CD4-positive, alpha-beta T cell (primary cell): ENCODE measurements at regions not wholly inside any gene's neighbourhood (a gene's known extent, or its start where the extent isn't known, plus 50 kb on each side); places are given as distances from the start of the nearest gene placed in this dataset.

Experiments used
- ATAC-seq: fragments of 200-7000 bp; cut with Tn5 transposase; one replicate; pipeline ENCODE4 v1.10.0; 2022; ENCODE audit warnings: mild to moderate bottlenecking; ENCODE audit not compliant: poor library complexity
- CTCF ChIA-PET: fragments of 350-600 bp; sonication (Branson Sonifier 250); formaldehyde crosslinking; loops from one replicate; lab custom pipeline; 2021; ENCODE audit warnings: antibody characterized with exemption, inconsistent platforms; lab: Charles Lee
- POLR2A ChIA-PET: fragments of 350-600 bp; sonication (Branson Sonifier 250); formaldehyde crosslinking; loops from one replicate; lab custom pipeline; 2021; ENCODE audit warnings: antibody characterized with exemption, inconsistent platforms; lab: Charles Lee
- DNase-seq, 14 experiments: peaks; one replicate each; pipeline ENCODE4 v3.0.0-alpha.2; 2013 to 2020; ENCODE audit warnings: mixed read lengths in 2 of 14
- H3K27ac ChIP-seq, 2 donors: one replicate each; pipeline versions ENCODE4 v1.5.1 to v1.7.0; 2013; ENCODE audit warnings: low read length in 2 of 2, low read depth in 1 of 2, mild to moderate bottlenecking in 1 of 2
- H3K27me3 ChIP-seq, 2 experiments: 1 replicate in 1 of 2; 2 replicates in 1 of 2; pipeline versions ENCODE4 v1.6.1 to v1.7.0; 2013; ENCODE audit warnings: low read length in 2 of 2, control low read depth in 1 of 2, mild to moderate bottlenecking in 1 of 2, moderate library complexity in 1 of 2; ENCODE audit not compliant: insufficient read depth in 2 of 2, control insufficient read depth in 1 of 2
- H3K36me3 ChIP-seq: one replicate; pipeline ENCODE4 v1.6.1; 2013; ENCODE audit warnings: low read length, control low read depth; ENCODE audit not compliant: insufficient read depth
- H3K4me1 ChIP-seq: one replicate; pipeline ENCODE4 v1.6.1; 2013; ENCODE audit warnings: low read length, control low read depth; ENCODE audit not compliant: insufficient read depth
- H3K4me3 ChIP-seq: one replicate; pipeline ENCODE4 v1.5.1; 2013; ENCODE audit warnings: mild to moderate bottlenecking, low read length, moderate library complexity
- H3K9me3 ChIP-seq, 2 experiments: 1 replicate in 1 of 2; 2 replicates in 1 of 2; pipeline versions ENCODE4 v1.6.1 to v1.7.0; 2013; ENCODE audit warnings: low read length in 2 of 2, mild to moderate bottlenecking in 2 of 2, control low read depth in 1 of 2, moderate library complexity in 1 of 2; ENCODE audit not compliant: control insufficient read depth in 1 of 2, insufficient read depth in 1 of 2
- H3K27ac Mint-ChIP-seq: one replicate; pipeline ENCODE4 v1.8.0; 2020; ENCODE audit warnings: mixed read lengths
- H3K27me3 Mint-ChIP-seq: one replicate; pipeline ENCODE4 v1.8.0; 2021; ENCODE audit warnings: mixed read lengths
- H3K36me3 Mint-ChIP-seq: one replicate; pipeline ENCODE4 v1.8.0; 2021; ENCODE audit warnings: low read depth, mixed read lengths
- H3K4me1 Mint-ChIP-seq: one replicate; pipeline ENCODE4 v1.8.0; 2021; ENCODE audit warnings: low read depth, mixed read lengths
- H3K4me3 Mint-ChIP-seq: one replicate; pipeline ENCODE4 v1.8.0; 2020; ENCODE audit warnings: mild to moderate bottlenecking, mixed read lengths
- H3K9me3 Mint-ChIP-seq: one replicate; pipeline ENCODE4 v1.8.0; 2020; ENCODE audit warnings: mixed read lengths
- CTCF ChIP-seq: fragments of 200-600 bp; IDR thresholded peaks from one replicate; pipeline ENCODE4 v1.8.0; 2022; ENCODE audit warnings: antibody characterized with exemption, mild to moderate bottlenecking
- intact Hi-C, 2 experiments: fragments of 100-400 bp; cut with DNase I in 1 of 2; cut with micrococcal nuclease in 1 of 2; formaldehyde crosslinking; loops; one replicate each; pipeline versions ENCODE4 v1.15.1 to v1.9.0; 2023 to 2025; cut with DNase I, micrococcal nuclease

- Mint-ChIP-seq H3K27me3 (peaks cover 4% of the 10 kb centered on the region), H3K4me1 (no peaks in the 10 kb centered on the region), H3K36me3 (no peaks in the 10 kb centered on the region), H3K27ac (no peak overlapping the region), H3K9me3 (no peaks in the 10 kb centered on the region), H3K4me3 (no peak overlapping the region)
- H3K9me3 ChIP-seq, result no peaks in the 10 kb centered on the region
- no peaks in the 10 kb centered on the region for H3K36me3 ChIP-seq
- CTCF ChIA-PET, result no interaction called here
- intact Hi-C loops, result no loop called here
- H3K4me1 ChIP-seq, result no peaks in the 10 kb centered on the region
- POLR2A ChIA-PET, result no interaction called here
- H3K4me3 ChIP-seq, result no peak overlapping the region
- no peak for TF ChIP-seq CTCF
- no peak for DNase-seq
- no peak overlapping the region for H3K27ac ChIP-seq
- no peak for ATAC-seq
- H3K27me3 ChIP-seq, result no peaks in the 10 kb centered on the region
Observed at GRCh38 chr21:15999741-16000140, 270.0 kb downstream of the USP25 start.

- Histone ChIP-seq H3K27ac (no peak overlapping the region), H3K9me3 (no peaks in the 10 kb centered on the region), H3K27me3 (no peaks in the 10 kb centered on the region), H3K36me3 (no peaks in the 10 kb centered on the region), H3K4me3 (no peak overlapping the region), H3K4me1 (no peaks in the 10 kb centered on the region)
- Mint-ChIP-seq H3K4me1 (no peaks in the 10 kb centered on the region), H3K36me3 (no peaks in the 10 kb centered on the region), H3K27me3 (no peaks in the 10 kb centered on the region), H3K27ac (no peak overlapping the region), H3K4me3 (no peak overlapping the region), H3K9me3 (no peaks in the 10 kb centered on the region)
- DNase-seq (no peak), ATAC-seq (no peak)
- intact Hi-C loops, result no loop called here
- TF ChIP-seq CTCF, result no peak
- POLR2A ChIA-PET, result no interaction called here
- CTCF ChIA-PET, result interaction anchor here (0.6 kb wide), 1 partner anchor 511 kb away, joined by 3 read pairs; no protein-coding TSS in a partner anchor
Observed at GRCh38 chr21:16002874-16003466, 273.2 kb downstream of the USP25 start.

GRCh38 chr21:16004086-16004485 is 274.3 kb downstream of the USP25 start:
- DNase-seq, result no peak
- Histone ChIP-seq H3K4me3 (no peak overlapping the region), H3K27me3 (no peaks in the 10 kb centered on the region), H3K27ac (no peak overlapping the region), H3K4me1 (no peaks in the 10 kb centered on the region), H3K9me3 (no peaks in the 10 kb centered on the region), H3K36me3 (no peaks in the 10 kb centered on the region)
- Mint-ChIP-seq H3K36me3 (no peaks in the 10 kb centered on the region), H3K4me3 (no peak overlapping the region), H3K27ac (no peak overlapping the region), H3K4me1 (no peaks in the 10 kb centered on the region), H3K9me3 (no peaks in the 10 kb centered on the region), H3K27me3 (no peaks in the 10 kb centered on the region)
- no peak for ATAC-seq
- TF ChIP-seq CTCF, result no peak
- intact Hi-C loops, result no loop called here
- CTCF ChIA-PET, result no interaction called here
- POLR2A ChIA-PET, result no interaction called here
